ENCODE measurements at regions not wholly inside any gene's neighbourhood (a gene's known extent, or its start where the extent isn't known, plus 50 kb on each side); places are given as distances from the start of the nearest gene placed in this dataset.

DNA sequence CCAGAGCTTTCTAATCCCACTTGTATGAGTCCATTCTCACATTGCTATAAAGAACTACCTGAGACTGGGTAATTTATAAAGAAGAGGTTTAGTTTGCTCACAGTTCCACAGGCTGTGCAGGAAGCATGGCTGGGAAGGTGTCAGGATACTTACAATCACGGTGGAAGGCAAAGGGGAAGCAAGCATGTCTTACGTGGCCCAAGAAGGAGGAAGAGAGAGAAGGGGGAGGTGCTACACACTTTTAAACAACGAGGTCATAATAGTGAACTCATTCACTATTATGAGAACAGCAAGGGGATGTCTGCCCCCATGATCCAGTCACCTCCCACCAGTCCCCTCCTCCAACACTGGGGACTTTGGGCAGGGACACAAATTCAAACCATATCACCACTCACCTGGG lies 67.8 kb downstream of the TTC32 start:
- no CpG with 5 or more reads among the region's 3 CpGs for WGBS (ENCODE audit: insufficient coverage, low lambda C conversion rate)
- H3K36me3 ChIP-seq (ENCODE audit: control insufficient read depth, insufficient read depth, low read length): no peaks in the 10 kb centered on the region
- H3K4me1 ChIP-seq (ENCODE audit: control insufficient read depth, insufficient read depth, low read length): no peaks in the 10 kb centered on the region
- H3K9me3 ChIP-seq (ENCODE audit: control insufficient read depth, low read depth, low read length): no peaks in the 10 kb centered on the region
- no peak overlapping the region for H3K4me3 ChIP-seq (ENCODE audit: low read length)
- DNase-seq: no peak
- peaks cover 8% of the 10 kb centered on the region for H3K27me3 ChIP-seq (ENCODE audit: control insufficient read depth, insufficient read depth, low read length)
- H3K27ac ChIP-seq (ENCODE audit: low read length): no peak overlapping the region

GRCh38 chr2:19829672-19830071 lies 72.1 kb downstream of the TTC32 start:
- no peaks in the 10 kb centered on the region for H3K4me1 ChIP-seq (ENCODE audit: control insufficient read depth, insufficient read depth, low read length)
- H3K27me3 ChIP-seq (ENCODE audit: control insufficient read depth, insufficient read depth, low read length): peaks cover 4% of the 10 kb centered on the region
- H3K9me3 ChIP-seq (ENCODE audit: control insufficient read depth, low read depth, low read length): no peaks in the 10 kb centered on the region
- no peak overlapping the region for H3K27ac ChIP-seq (ENCODE audit: low read length)
- no peak overlapping the region for H3K4me3 ChIP-seq (ENCODE audit: low read length)
- DNase-seq: no peak
- no peaks in the 10 kb centered on the region for H3K36me3 ChIP-seq (ENCODE audit: control insufficient read depth, insufficient read depth, low read length)

DNA sequence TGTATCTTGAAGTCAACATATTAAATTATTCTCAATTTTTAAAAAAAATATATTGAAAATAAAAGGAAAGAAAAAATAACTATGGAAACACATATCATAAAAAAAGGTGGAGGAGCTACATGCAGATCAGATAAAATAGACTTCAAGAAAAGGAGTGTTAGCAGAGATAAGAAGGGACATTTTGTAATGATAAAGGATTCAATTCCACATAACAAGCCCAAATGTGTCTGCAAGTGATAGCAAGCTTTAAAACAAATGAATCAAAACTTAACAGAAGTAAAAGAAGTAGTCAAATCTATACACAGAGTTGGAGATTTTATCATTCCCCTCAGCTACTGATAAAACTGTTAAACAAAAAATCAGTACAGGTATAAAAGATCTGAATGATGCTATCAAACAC lies 74.9 kb downstream of the TTC32 start:
- DNase-seq: no peak
- Histone ChIP-seq H3K27ac (ENCODE audit: low read length) (no peak overlapping the region), H3K36me3 (ENCODE audit: control insufficient read depth, insufficient read depth, low read length) (no peaks in the 10 kb centered on the region), H3K9me3 (ENCODE audit: control insufficient read depth, low read depth, low read length) (no peaks in the 10 kb centered on the region), H3K27me3 (ENCODE audit: control insufficient read depth, insufficient read depth, low read length) (peaks cover 4% of the 10 kb centered on the region), H3K4me3 (ENCODE audit: low read length) (no peak overlapping the region), H3K4me1 (ENCODE audit: control insufficient read depth, insufficient read depth, low read length) (no peaks in the 10 kb centered on the region)

- DNase-seq: no peak
- H3K36me3 ChIP-seq (ENCODE audit: control insufficient read depth, insufficient read depth, low read length): no peaks in the 10 kb centered on the region
- no peaks in the 10 kb centered on the region for H3K4me1 ChIP-seq (ENCODE audit: control insufficient read depth, insufficient read depth, low read length)
- H3K4me3 ChIP-seq (ENCODE audit: low read length): no peak overlapping the region
- H3K27me3 ChIP-seq (ENCODE audit: control insufficient read depth, insufficient read depth, low read length): no peaks in the 10 kb centered on the region
- H3K9me3 ChIP-seq (ENCODE audit: control insufficient read depth, low read depth, low read length): no peaks in the 10 kb centered on the region
- H3K27ac ChIP-seq (ENCODE audit: low read length): no peak overlapping the region
Measured at GRCh38 chr2:19823507-19823906, 78.3 kb downstream of the TTC32 start.

- Histone ChIP-seq H3K4me3 (ENCODE audit: low read length) (no peak overlapping the region), H3K27me3 (ENCODE audit: control insufficient read depth, insufficient read depth, low read length) (no peaks in the 10 kb centered on the region), H3K36me3 (ENCODE audit: control insufficient read depth, insufficient read depth, low read length) (no peaks in the 10 kb centered on the region), H3K4me1 (ENCODE audit: control insufficient read depth, insufficient read depth, low read length) (no peaks in the 10 kb centered on the region), H3K9me3 (ENCODE audit: control insufficient read depth, low read depth, low read length) (no peaks in the 10 kb centered on the region), H3K27ac (ENCODE audit: low read length) (no peak overlapping the region)
- DNase-seq: no peak
- 100% methylated on average over 2 of the region's 8 CpGs for WGBS (ENCODE audit: insufficient coverage, low lambda C conversion rate)
Measured at GRCh38 chr2:19819097-19820065, 82.4 kb downstream of the TTC32 start.

GRCh38 chr2:19818543-19818942 lies 83.2 kb downstream of the TTC32 start:
- Histone ChIP-seq H3K4me1 (ENCODE audit: control insufficient read depth, insufficient read depth, low read length) (no peaks in the 10 kb centered on the region), H3K36me3 (ENCODE audit: control insufficient read depth, insufficient read depth, low read length) (no peaks in the 10 kb centered on the region), H3K27ac (ENCODE audit: low read length) (no peak overlapping the region), H3K27me3 (ENCODE audit: control insufficient read depth, insufficient read depth, low read length) (no peaks in the 10 kb centered on the region), H3K4me3 (ENCODE audit: low read length) (no peak overlapping the region), H3K9me3 (ENCODE audit: control insufficient read depth, low read depth, low read length) (no peaks in the 10 kb centered on the region)
- DNase-seq: no peak
- no CpG with 5 or more reads among the region's 3 CpGs for WGBS (ENCODE audit: insufficient coverage, low lambda C conversion rate)

GRCh38 chr2:19818039-19818438 lies 83.7 kb downstream of the TTC32 start:
- Histone ChIP-seq H3K4me3 (ENCODE audit: low read length) (no peak overlapping the region), H3K27me3 (ENCODE audit: control insufficient read depth, insufficient read depth, low read length) (no peaks in the 10 kb centered on the region), H3K27ac (ENCODE audit: low read length) (no peak overlapping the region), H3K4me1 (ENCODE audit: control insufficient read depth, insufficient read depth, low read length) (no peaks in the 10 kb centered on the region), H3K36me3 (ENCODE audit: control insufficient read depth, insufficient read depth, low read length) (no peaks in the 10 kb centered on the region), H3K9me3 (ENCODE audit: control insufficient read depth, low read depth, low read length) (no peaks in the 10 kb centered on the region)
- DNase-seq: no peak
- no CpG with 5 or more reads among the region's 3 CpGs for WGBS (ENCODE audit: insufficient coverage, low lambda C conversion rate)

DNA sequence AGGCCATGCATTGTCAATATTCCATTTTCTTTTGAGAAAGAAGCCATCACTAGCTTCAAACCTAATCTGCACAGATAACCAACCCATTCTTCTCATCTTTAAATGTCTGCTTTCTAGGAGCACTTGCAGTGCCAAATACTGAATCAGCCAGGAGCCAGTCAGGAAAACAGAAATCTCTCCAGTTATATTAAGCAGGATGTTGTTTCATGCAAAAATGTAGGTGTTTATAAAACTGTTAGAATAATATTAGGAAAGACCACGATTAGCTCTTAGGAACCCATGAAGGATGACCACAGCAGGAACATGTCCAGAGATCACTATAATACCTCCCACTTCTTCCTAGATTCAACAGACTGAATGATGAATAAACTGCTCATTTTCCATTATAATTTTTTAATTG lies 86.0 kb downstream of the TTC32 start:
- H3K4me3 ChIP-seq (ENCODE audit: low read length): no peak overlapping the region
- H3K9me3 ChIP-seq (ENCODE audit: control insufficient read depth, low read depth, low read length): no peaks in the 10 kb centered on the region
- DNase-seq: no peak
- H3K27ac ChIP-seq (ENCODE audit: low read length): no peak overlapping the region
- no peaks in the 10 kb centered on the region for H3K4me1 ChIP-seq (ENCODE audit: control insufficient read depth, insufficient read depth, low read length)
- H3K27me3 ChIP-seq (ENCODE audit: control insufficient read depth, insufficient read depth, low read length): no peaks in the 10 kb centered on the region
- no peaks in the 10 kb centered on the region for H3K36me3 ChIP-seq (ENCODE audit: control insufficient read depth, insufficient read depth, low read length)
- no CpG with 5 or more reads among the region's 1 CpG for WGBS (ENCODE audit: insufficient coverage, low lambda C conversion rate)

GRCh38 chr2:19812166-19812565 lies 89.6 kb downstream of the TTC32 start:
- peak in 1 of 2 donors; percentile 14 for DNase-seq

GRCh38 chr2:19811186-19811585 lies 90.6 kb downstream of the TTC32 start:
- H3K4me1 ChIP-seq (ENCODE audit: control insufficient read depth, insufficient read depth, low read length): no peaks in the 10 kb centered on the region
- 100% methylated on average over 1 of the region's 6 CpGs for WGBS (ENCODE audit: insufficient coverage, low lambda C conversion rate)
- H3K4me3 ChIP-seq (ENCODE audit: low read length): no peak overlapping the region
- H3K27me3 ChIP-seq (ENCODE audit: control insufficient read depth, insufficient read depth, low read length): no peaks in the 10 kb centered on the region
- H3K27ac ChIP-seq (ENCODE audit: low read length): no peak overlapping the region
- no peaks in the 10 kb centered on the region for H3K9me3 ChIP-seq (ENCODE audit: control insufficient read depth, low read depth, low read length)
- DNase-seq: no peak
- H3K36me3 ChIP-seq (ENCODE audit: control insufficient read depth, insufficient read depth, low read length): no peaks in the 10 kb centered on the region

More at GRCh38 chr2:19812166-19812565, 89.6 kb downstream of the TTC32 start:
- 100% methylated on average over 1 of the region's 5 CpGs for WGBS (ENCODE audit: insufficient coverage, low lambda C conversion rate)
- no peaks in the 10 kb centered on the region for H3K27me3 ChIP-seq (ENCODE audit: control insufficient read depth, insufficient read depth, low read length)
- H3K36me3 ChIP-seq (ENCODE audit: control insufficient read depth, insufficient read depth, low read length): no peaks in the 10 kb centered on the region
- H3K27ac ChIP-seq (ENCODE audit: low read length): no peak overlapping the region
- H3K4me1 ChIP-seq (ENCODE audit: control insufficient read depth, insufficient read depth, low read length): no peaks in the 10 kb centered on the region
- no peak overlapping the region for H3K4me3 ChIP-seq (ENCODE audit: low read length)
- no peaks in the 10 kb centered on the region for H3K9me3 ChIP-seq (ENCODE audit: control insufficient read depth, low read depth, low read length)

DNA sequence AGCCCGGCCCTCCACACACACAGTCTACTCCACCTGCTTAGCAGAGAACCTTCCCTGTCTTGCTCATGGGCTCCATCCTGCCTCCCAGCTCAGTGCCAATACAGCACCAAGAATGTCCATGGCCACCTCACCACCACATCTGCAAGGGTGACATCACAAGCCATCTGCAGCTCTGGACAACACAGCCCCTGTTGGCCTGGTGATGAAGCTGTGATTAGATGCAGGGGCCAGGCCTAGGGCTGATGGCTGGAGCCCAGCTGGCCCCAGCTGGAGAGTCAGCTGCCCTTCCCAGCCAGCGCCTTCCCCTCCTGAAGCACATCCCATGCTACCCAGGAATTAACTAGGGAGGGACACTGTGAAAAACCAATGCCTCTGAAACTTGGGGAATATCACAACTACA lies 91.1 kb downstream of the TTC32 start:
- no CpG with 5 or more reads among the region's 2 CpGs for WGBS (ENCODE audit: insufficient coverage, low lambda C conversion rate)
- no peak overlapping the region for H3K27ac ChIP-seq (ENCODE audit: low read length)
- DNase-seq: no peak
- no peaks in the 10 kb centered on the region for H3K36me3 ChIP-seq (ENCODE audit: control insufficient read depth, insufficient read depth, low read length)
- no peak overlapping the region for H3K4me3 ChIP-seq (ENCODE audit: low read length)
- H3K9me3 ChIP-seq (ENCODE audit: control insufficient read depth, low read depth, low read length): no peaks in the 10 kb centered on the region
- no peaks in the 10 kb centered on the region for H3K4me1 ChIP-seq (ENCODE audit: control insufficient read depth, insufficient read depth, low read length)
- H3K27me3 ChIP-seq (ENCODE audit: control insufficient read depth, insufficient read depth, low read length): no peaks in the 10 kb centered on the region
